ENCODE measurements at regions not wholly inside any gene's neighbourhood (a gene's known extent, or its start where the extent isn't known, plus 50 kb on each side); places are given as distances from the start of the nearest gene placed in this dataset.

DNA sequence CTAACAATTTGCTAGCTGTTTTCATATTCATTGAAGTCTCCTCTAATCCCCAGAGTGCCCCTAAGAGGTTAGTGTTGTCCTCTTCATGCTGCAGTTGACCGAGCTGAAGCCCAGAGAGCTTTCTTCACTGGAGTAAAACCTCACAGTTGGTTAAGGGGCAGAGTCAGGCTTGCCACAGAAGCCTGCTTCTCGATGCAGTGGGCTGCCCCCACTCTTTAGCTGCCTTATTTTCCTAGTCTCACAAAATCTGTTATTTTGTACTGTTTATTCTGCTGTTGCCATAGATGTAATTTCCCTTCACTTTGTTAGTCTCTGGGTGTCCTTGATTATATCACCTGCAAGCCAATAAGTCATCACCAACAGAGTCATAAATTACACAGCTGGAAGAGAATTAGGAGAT lies 56.3 kb upstream of the ZPBP start:
- Histone ChIP-seq H3K9me3 (no peaks in the 10 kb centered on the region), H3K4me3 (no peak overlapping the region), H3K27me3 (no peaks in the 10 kb centered on the region), H3K4me1 (peaks cover 0 to 9% of the 10 kb centered on the region in 2 donors), H3K27ac (no peak overlapping the region), H3K36me3 (no peaks in the 10 kb centered on the region)
- ATAC-seq (no peak), DNase-seq (no peak)
- intact Hi-C loops (cut with DNase I; ENCODE audit: low total_unique reads) (no loop called here), in situ Hi-C loops (cut with MboI; ENCODE audit: low sequenced_read_pairs in 4 of 4) (loop anchor here in 2 of 4 donors (25.0 kb wide), 1 partner anchor 1013 kb away; no protein-coding TSS in a partner anchor)
- no peak for TF ChIP-seq CTCF (IDR thresholded peaks at IDR 0.05 in 4 of 5, conservative IDR thresholded peaks at IDR 0.05 in 1 of 5)
- no peak for TF ChIP-seq POLR2A (IDR thresholded peaks at IDR 0.05)

GRCh38 chr7:50147951-50148808 lies 55.1 kb upstream of the ZPBP start:
- intact Hi-C loops (cut with DNase I; ENCODE audit: low total_unique reads) (no loop called here), in situ Hi-C loops (cut with MboI; ENCODE audit: low sequenced_read_pairs in 4 of 4) (loop anchor here in 2 of 4 donors (25.0 kb wide), 1 partner anchor 1014 kb away; no protein-coding TSS in a partner anchor)
- H3K27me3 ChIP-seq: no peaks in the 10 kb centered on the region
- peak overlapping the region in 1 of 4 donors; percentile 4 for H3K4me3 ChIP-seq
- no peak for ATAC-seq
- no peak for DNase-seq
- no peaks in the 10 kb centered on the region for H3K9me3 ChIP-seq
- peaks cover 0 to 9% of the 10 kb centered on the region in 2 donors for H3K4me1 ChIP-seq
- no peak overlapping the region for H3K27ac ChIP-seq
- TF ChIP-seq CTCF (IDR thresholded peaks at IDR 0.05 in 4 of 5, conservative IDR thresholded peaks at IDR 0.05 in 1 of 5) (no peak), POLR2A (IDR thresholded peaks at IDR 0.05) (no peak)
- no peaks in the 10 kb centered on the region for H3K36me3 ChIP-seq

DNA sequence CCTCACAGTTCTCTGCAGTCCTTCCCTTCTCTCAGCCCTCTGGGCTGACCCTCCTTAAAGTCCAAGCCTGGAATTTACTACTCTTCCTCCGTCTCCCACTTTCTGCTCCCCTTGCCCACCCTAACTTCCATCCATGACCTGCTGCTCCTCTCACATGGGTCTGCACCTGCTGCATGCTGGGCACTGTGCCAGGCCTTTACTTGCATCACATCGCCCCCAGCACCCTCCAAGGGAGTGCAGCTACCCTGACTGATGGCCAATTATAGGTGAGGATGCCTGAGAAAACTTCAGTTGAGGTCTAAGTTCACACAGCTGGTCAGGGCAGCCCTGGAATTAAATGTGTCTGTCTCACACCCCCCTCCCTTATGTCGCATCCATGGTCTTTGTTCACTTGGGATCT lies 53.6 kb upstream of the ZPBP start:
- no peak for TF ChIP-seq POLR2A (IDR thresholded peaks at IDR 0.05)
- no peaks in the 10 kb centered on the region for H3K36me3 ChIP-seq
- H3K27ac ChIP-seq: no peak overlapping the region
- no peak for DNase-seq
- in situ Hi-C loops (cut with MboI; ENCODE audit: low sequenced_read_pairs in 4 of 4): loop anchor here in 2 of 4 donors (25.0 kb wide), 1 partner anchor 1016 kb away; no protein-coding TSS in a partner anchor
- H3K4me1 ChIP-seq: peaks cover 0 to 9% of the 10 kb centered on the region in 2 donors
- no peaks in the 10 kb centered on the region for H3K9me3 ChIP-seq
- ATAC-seq: no peak
- intact Hi-C loops (cut with DNase I; ENCODE audit: low total_unique reads): no loop called here
- no peaks in the 10 kb centered on the region for H3K27me3 ChIP-seq
- H3K4me3 ChIP-seq: no peak overlapping the region

GRCh38 chr7:50145801-50146338 lies 52.8 kb upstream of the ZPBP start:
- no peak overlapping the region for H3K27ac ChIP-seq
- no peak overlapping the region for H3K4me3 ChIP-seq
- H3K4me1 ChIP-seq: peaks cover 0 to 9% of the 10 kb centered on the region in 2 donors
- intact Hi-C loops (cut with DNase I; ENCODE audit: low total_unique reads) (no loop called here), in situ Hi-C loops (cut with MboI; ENCODE audit: low sequenced_read_pairs in 4 of 4) (loop anchor here in 2 of 4 donors (25.0 kb wide), 1 partner anchor 1016 kb away; no protein-coding TSS in a partner anchor)
- no peaks in the 10 kb centered on the region for H3K9me3 ChIP-seq
- H3K27me3 ChIP-seq: peaks cover 0 to 2% (median 0%) of the 10 kb centered on the region in 3 donors
- H3K36me3 ChIP-seq: no peaks in the 10 kb centered on the region
- ATAC-seq (no peak), DNase-seq (no peak)
- TF ChIP-seq CTCF (IDR thresholded peaks at IDR 0.05 in 4 of 5, conservative IDR thresholded peaks at IDR 0.05 in 1 of 5) (no peak), POLR2A (IDR thresholded peaks at IDR 0.05) (no peak)

GRCh38 chr7:50145226-50145625 lies 52.2 kb upstream of the ZPBP start:
- in situ Hi-C loops (cut with MboI; ENCODE audit: low sequenced_read_pairs in 4 of 4) (loop anchor here in 2 of 4 donors (25.0 kb wide), 1 partner anchor 1017 kb away; no protein-coding TSS in a partner anchor), intact Hi-C loops (cut with DNase I; ENCODE audit: low total_unique reads) (no loop called here)
- Histone ChIP-seq H3K36me3 (no peaks in the 10 kb centered on the region), H3K4me3 (no peak overlapping the region), H3K27ac (no peak overlapping the region), H3K4me1 (peaks cover 0 to 9% of the 10 kb centered on the region in 2 donors), H3K9me3 (no peaks in the 10 kb centered on the region), H3K27me3 (peaks cover 0 to 7% (median 0%) of the 10 kb centered on the region in 3 donors)
- ATAC-seq (no peak), DNase-seq (no peak)
- TF ChIP-seq POLR2A (IDR thresholded peaks at IDR 0.05): no peak
- no peak for TF ChIP-seq CTCF (IDR thresholded peaks at IDR 0.05 in 4 of 5, conservative IDR thresholded peaks at IDR 0.05 in 1 of 5)
